OCI-LY1 (cell line): ENCODE measurements at regions not wholly inside any gene's neighbourhood (a gene's known extent, or its start where the extent isn't known, plus 50 kb on each side); places are given as distances from the start of the nearest gene placed in this dataset.

Source experiments
- CTCF ChIP-seq: fragments of 200-600 bp; sonication (generic), shearing (Covaris generic); IDR thresholded peaks from 2 replicates; pipeline ENCODE4 v1.5.1; 2017; ENCODE audit warnings: mild to moderate bottlenecking, antibody characterized with exemption, low read length, moderate library complexity, mixed read lengths
- EZH2 ChIP-seq: fragments of 200-600 bp; sonication (generic), shearing (Covaris generic); IDR thresholded peaks from 2 replicates; pipeline ENCODE4 v1.8.0; 2017; ENCODE audit warnings: borderline replicate concordance, mixed run types, mild to moderate bottlenecking, antibody characterized with exemption, low read length, moderate library complexity, mixed read lengths

- TF ChIP-seq CTCF (no peak), EZH2 (no peak)
These were observed 119.5 kb upstream of the ISX start for GRCh38 chr22:34946339-34946985.
